TTC549 (cell line): ENCODE measurements at regions not wholly inside any gene's neighbourhood (a gene's known extent, or its start where the extent isn't known, plus 50 kb on each side); places are given as distances from the start of the nearest gene placed in this dataset.

Experiments
- FAIRE-seq: peaks from 2 replicates; lab custom pipeline; 2012; peaks lifted over from hg19 to GRCh38; lab: Jason Lieb, UNC

DNA sequence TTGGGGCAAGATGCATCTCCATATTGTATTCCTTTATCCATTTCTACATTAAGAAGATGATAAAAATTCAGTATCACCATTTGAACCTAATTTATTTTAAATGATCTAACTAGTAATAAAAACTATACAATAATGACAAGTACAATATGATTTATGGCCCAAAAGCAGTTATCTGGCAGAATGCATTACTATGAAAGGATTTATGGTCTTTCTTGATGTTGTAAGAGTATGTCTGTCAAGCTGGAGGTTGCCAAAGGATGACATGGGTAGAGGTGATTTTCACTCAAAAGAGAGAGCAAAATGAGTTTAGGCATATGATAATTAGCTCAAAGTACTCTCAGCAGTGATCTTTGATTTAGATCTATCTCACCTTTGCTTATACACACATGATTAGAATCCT, 54.2 kb upstream of the MAP2 start:
- no peak for FAIRE-seq

DNA sequence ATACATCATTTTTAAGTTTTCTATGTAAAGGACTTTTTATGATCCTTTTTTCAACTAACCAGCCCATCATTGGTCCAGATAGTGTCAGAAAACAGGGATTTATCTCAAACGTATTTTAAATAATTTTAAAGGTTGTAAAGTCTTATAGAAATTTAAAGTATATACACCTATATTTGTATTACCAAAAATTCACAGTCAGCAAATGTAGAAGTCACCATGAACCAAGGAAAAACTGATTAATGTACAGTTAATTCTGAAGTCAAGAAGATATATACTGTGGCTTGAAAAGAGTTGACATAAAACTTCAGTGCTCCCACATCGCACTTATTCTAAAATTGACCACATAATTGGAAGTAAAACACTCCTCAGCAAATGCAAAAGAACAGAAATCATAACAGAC, 52.4 kb upstream of the MAP2 start:
- no peak for FAIRE-seq
